DND-41 (cell line): ENCODE measurements at regions not wholly inside any gene's neighbourhood (a gene's known extent, or its start where the extent isn't known, plus 50 kb on each side); places are given as distances from the start of the nearest gene placed in this dataset.

ENCODE experiments used
- CTCF ChIP-seq: IDR thresholded peaks from 2 replicates; pipeline ENCODE4 v1.5.1; 2012; ENCODE audit warnings: borderline replicate concordance, low read length, moderate library complexity, mild to moderate bottlenecking; ENCODE audit not compliant: poor library complexity, severe bottlenecking; ENCODE audit errors: extremely low read depth
- EZH2 ChIP-seq: IDR thresholded peaks from 3 replicates; pipeline ENCODE4 v1.6.1; 2012; ENCODE audit warnings: borderline replicate concordance, low read depth, mild to moderate bottlenecking, moderate library complexity, low read length, inconsistent platforms; ENCODE audit not compliant: severe bottlenecking

GRCh38 chr12:71223139-71223538 lies 65.3 kb upstream of the TSPAN8 start:
- TF ChIP-seq CTCF (no peak), EZH2 (no peak)
